GM12878 (cell line): ENCODE measurements at regions not wholly inside any gene's neighbourhood (a gene's known extent, or its start where the extent isn't known, plus 50 kb on each side); places are given as distances from the start of the nearest gene placed in this dataset.

ENCODE experiments used
- ATAC-seq: fragments of 200-7000 bp; cut with Tn5 transposase; 3 replicates; pipeline ENCODE4 v1.9.1; 2020; ENCODE audit warnings: mild to moderate bottlenecking, moderate library complexity
- BruUV-seq: library from RNA; stranded (reverse); fragments of 400-500 nt; replicated peaks from 2 replicates; lab custom pipeline; 2021; lab: Mats Ljungman, UMichigan
- CTCF ChIA-PET: fragments of 300-600 bp; sonication (Branson Sonifier 250); formaldehyde crosslinking; extraction: SDS; loops from one replicate; lab custom pipeline; 2021; ENCODE audit warnings: inconsistent platforms; lab: Yijun Ruan, JAX
- POLR2A ChIA-PET: fragments of 350-600 bp; formaldehyde crosslinking; extraction: SDS; loops from one replicate; lab custom pipeline; 2021; ENCODE audit warnings: inconsistent platforms; lab: Charles Lee
- RAD21 ChIA-PET: fragments of 300-600 bp; sonication (Branson Sonifier 250); formaldehyde crosslinking; loops from one replicate; lab custom pipeline; 2023; ENCODE audit warnings: antibody characterized with exemption; ENCODE audit not compliant: unreplicated experiment; lab: Charles Lee
- SMC1A ChIA-PET: fragments of 300-600 bp; sonication (Branson Sonifier 250); formaldehyde crosslinking; loops from one replicate; lab custom pipeline; 2023; ENCODE audit not compliant: unreplicated experiment, uncharacterized antibody; lab: Charles Lee
- DNase-seq: peaks from one replicate; pipeline ENCODE4 v3.0.0-alpha.2; 2011; ENCODE audit warnings: low read depth, low spot score
- FAIRE-seq: peaks from 3 replicates; lab custom pipeline; 2011; peaks lifted over from hg19 to GRCh38; lab: Jason Lieb, UNC
- H2AFZ ChIP-seq: 2 replicates; pipeline ENCODE4 v1.6.0; 2011; ENCODE audit warnings: low read depth, low read length, control low read depth; ENCODE audit not compliant: control insufficient read depth
- H3K27ac ChIP-seq: 2 replicates; pipeline ENCODE4 v1.5.1; 2011; ENCODE audit warnings: control low read depth; ENCODE audit not compliant: control insufficient read depth, insufficient read depth
- H3K27me3 ChIP-seq, 2 experiments: replicated peaks in 1 of 2; 2 replicates each; pipeline versions ENCODE4 v1.6.0 to v1.6.1; 2011; ENCODE audit warnings: low read length in 1 of 2; ENCODE audit not compliant: control insufficient read depth in 2 of 2, insufficient read depth in 2 of 2
- H3K36me3 ChIP-seq, 2 experiments: 2 replicates each; pipeline ENCODE4 v1.5.1; 2011; ENCODE audit warnings: low read length in 1 of 2; ENCODE audit not compliant: control insufficient read depth in 2 of 2, insufficient read depth in 2 of 2
- H3K4me1 ChIP-seq: 2 replicates; pipeline ENCODE4 v1.6.1; 2011; ENCODE audit warnings: mild to moderate bottlenecking, low read length, moderate library complexity, mixed read lengths; ENCODE audit not compliant: control insufficient read depth, insufficient read depth
- H3K4me2 ChIP-seq: 2 replicates; pipeline ENCODE4 v1.6.0; 2011; ENCODE audit warnings: control low read depth; ENCODE audit not compliant: control insufficient read depth, insufficient read depth
- H3K4me3 ChIP-seq: fragments of 200-600 bp; sonication (generic); 2 replicates; pipeline ENCODE4 v1.5.1; 2016
- H3K79me2 ChIP-seq: 2 replicates; pipeline ENCODE4 v1.6.0; 2011; ENCODE audit warnings: low read length; ENCODE audit not compliant: control insufficient read depth, insufficient read depth
- H3K9ac ChIP-seq: 2 replicates; pipeline ENCODE4 v1.8.0; 2011; ENCODE audit warnings: low read length, control low read depth, mixed read lengths; ENCODE audit not compliant: control insufficient read depth, insufficient read depth
- H3K9me3 ChIP-seq: replicated peaks from 3 replicates; pipeline ENCODE4 v1.5.1; 2011; ENCODE audit warnings: mild to moderate bottlenecking, low read length; ENCODE audit not compliant: control insufficient read depth, insufficient read depth
- H4K20me1 ChIP-seq: 2 replicates; pipeline ENCODE4 v1.6.0; 2011; ENCODE audit not compliant: control insufficient read depth, insufficient read depth
- ASH2L ChIP-seq: fragments of 300-600, 200-600 bp; sonication (generic); IDR thresholded peaks from 2 replicates; pipeline ENCODE4 v1.6.1; 2017; ENCODE audit warnings: low read depth, mild to moderate bottlenecking, borderline replicate concordance
- BMI1 ChIP-seq: fragments of 450-650 bp; IDR thresholded peaks from 2 replicates; pipeline ENCODE4 v1.6.1; 2016; ENCODE audit warnings: mild to moderate bottlenecking, moderate library complexity, borderline replicate concordance
- BRCA1 ChIP-seq: IDR thresholded peaks from 2 replicates; pipeline ENCODE4 v1.6.1; 2011; ENCODE audit warnings: low read depth, low read length, improper control_type of control experiment
- CBX5 ChIP-seq: sonication (generic); IDR thresholded peaks from 2 replicates; pipeline ENCODE4 v1.6.1; 2016; ENCODE audit warnings: low read depth, moderate library complexity, mild to moderate bottlenecking, inconsistent platforms
- CHD1 ChIP-seq: IDR thresholded peaks from 2 replicates; pipeline ENCODE4 v1.6.1; 2012; ENCODE audit warnings: low read depth, low read length, improper control_type of control experiment
- CREB1 ChIP-seq: IDR thresholded peaks from 2 replicates; pipeline ENCODE4 v1.6.1; 2012; ENCODE audit warnings: low read depth, mild to moderate bottlenecking, inconsistent platforms
- IRF4 ChIP-seq: IDR thresholded peaks from 2 replicates; pipeline ENCODE4 v1.6.1; 2011; ENCODE audit warnings: low read depth, low read length
- MEF2B ChIP-seq: fragments of 450-650 bp; IDR thresholded peaks from 2 replicates; pipeline ENCODE4 v1.6.1; 2018; ENCODE audit warnings: mild to moderate bottlenecking, moderate library complexity; ENCODE audit not compliant: partially characterized antibody, poor library complexity, severe bottlenecking
- MYB ChIP-seq: fragments of 150-350 bp; IDR thresholded peaks from 2 replicates; pipeline ENCODE4 v1.6.1; 2014; ENCODE audit warnings: mild to moderate bottlenecking, low read depth, low read length, borderline replicate concordance
- NR2C2 ChIP-seq: IDR thresholded peaks from 2 replicates; pipeline ENCODE4 v1.6.1; 2011; ENCODE audit warnings: borderline replicate concordance, low read depth; ENCODE audit not compliant: control insufficient read depth, insufficient read length
- POLR2AphosphoS2 ChIP-seq: IDR thresholded peaks from 2 replicates; pipeline ENCODE4 v1.6.1; 2011; ENCODE audit warnings: low read depth, mild to moderate bottlenecking, low read length, improper control_type of control experiment, moderate library complexity
- SREBF2 ChIP-seq: IDR thresholded peaks from 2 replicates; pipeline ENCODE4 v1.6.1; 2012; ENCODE audit warnings: mild to moderate bottlenecking, low read length
- YY1 ChIP-seq: IDR thresholded peaks from 2 replicates; pipeline ENCODE4 v1.6.1; 2011; ENCODE audit warnings: low read depth, mild to moderate bottlenecking, low read length
- ZNF274 ChIP-seq: IDR thresholded peaks from one replicate; pipeline ENCODE4 v1.8.0; 2011; ENCODE audit not compliant: insufficient read length, insufficient read depth
- WGBS: methylation state at CpG from one replicate; pipeline ENCODE4 v1.1.6; 2016; ENCODE audit warnings: low lambda C conversion rate; ENCODE audit not compliant: insufficient replicate concordance, insufficient coverage; ENCODE audit errors: missing lambda C conversion rate; 5-methylcytosine and 5-hydroxymethylcytosine counted together
- in situ Hi-C: fragments of 300-500 bp; cut with MboI; formaldehyde crosslinking; loops from 9 replicates; pipeline ENCODE4 v1.14.3; 2018; ENCODE audit warnings: mixed read lengths
- intact Hi-C: fragments of 100-400 bp; cut with micrococcal nuclease; formaldehyde crosslinking; loops from one replicate; pipeline ENCODE4 v1.14.2; 2022; ENCODE audit not compliant: unreplicated experiment
- TF ChIP-seq, protein P1 (sequence below): fragments of 450-650 bp; IDR thresholded peaks from 2 replicates; pipeline ENCODE4 v1.6.1; 2018; ENCODE audit warnings: mild to moderate bottlenecking, low read depth, moderate library complexity; ENCODE audit not compliant: partially characterized antibody
- TF ChIP-seq, protein P2 (sequence below): IDR thresholded peaks from 2 replicates; pipeline ENCODE4 v1.6.1; 2012; ENCODE audit warnings: mild to moderate bottlenecking, low read depth, low read length
- TF ChIP-seq, protein P3 (sequence below): fragments of 450-650 bp; IDR thresholded peaks from 2 replicates; pipeline ENCODE4 v1.6.1; 2017; ENCODE audit warnings: mild to moderate bottlenecking

DNA sequence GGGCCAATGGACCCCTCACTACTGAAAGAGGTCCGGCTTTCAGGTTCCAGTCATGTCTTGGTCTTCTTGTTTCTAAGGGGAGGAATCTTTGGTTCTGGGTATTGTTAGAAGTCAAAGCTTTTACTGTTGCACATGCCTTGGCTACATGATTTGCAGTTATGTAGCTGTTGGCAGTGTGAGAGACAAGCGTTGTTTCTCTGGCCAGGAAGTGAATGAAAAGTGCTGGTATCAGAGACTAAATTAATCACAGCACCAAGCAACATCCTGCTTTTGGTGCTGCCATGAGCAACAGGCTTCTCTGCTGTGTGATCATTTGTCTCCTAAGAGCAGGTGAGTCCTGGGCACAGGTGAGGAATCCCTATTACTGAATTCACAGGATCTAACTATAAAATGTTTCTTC lies 100.1 kb upstream of the PRSS3 start (continued):
- no peak for TF ChIP-seq IRF4
- TF ChIP-seq CBX5 = no peak

DNA sequence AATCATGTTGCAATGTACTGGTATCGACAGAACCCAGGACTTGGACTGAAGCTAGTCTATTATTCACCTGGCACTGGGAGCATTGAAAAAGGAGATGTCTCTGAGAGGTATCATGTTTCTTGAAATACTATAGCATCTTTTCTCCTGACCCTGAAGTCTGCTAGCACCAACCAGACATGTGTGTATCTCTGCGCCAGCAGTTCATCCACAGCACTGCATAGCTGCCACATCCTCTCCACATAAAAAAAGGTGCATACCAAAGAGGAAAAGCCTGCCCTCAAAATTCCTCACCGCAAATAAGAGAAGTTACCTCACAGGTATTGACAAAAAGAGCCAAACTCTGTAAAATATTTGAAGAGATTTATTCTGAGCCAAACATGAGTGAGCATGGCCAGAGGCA lies 99.5 kb upstream of the PRSS3 start:
- Histone ChIP-seq H3K4me1 (no peaks in the 10 kb centered on the region), H3K79me2 (no peaks in the 10 kb centered on the region), H3K36me3 (no peaks in the 10 kb centered on the region), H3K4me3 (no peak overlapping the region), H3K4me2 (no peak overlapping the region), H4K20me1 (no peaks in the 10 kb centered on the region), H3K27ac (no peak overlapping the region), H3K27me3 (no peaks in the 10 kb centered on the region; a peak in 1 of 4 replicates), H3K9me3 (no peaks in the 10 kb centered on the region), H3K9ac (no peak overlapping the region), H2AFZ (no peak overlapping the region)
- RAD21 ChIA-PET = no interaction called here
- ATAC-seq (no peak), DNase-seq (no peak), FAIRE-seq (no peak)
- SMC1A ChIA-PET = interaction anchor here (0.6 kb wide), 2 partner anchors 246 to 725 kb away, joined by 3 read pairs; no protein-coding TSS in a partner anchor
- no TSS peak for BruUV-seq
- in situ Hi-C loops = no loop called here
- CTCF ChIA-PET = no interaction called here
- 46% methylated on average over 3 of the region's 3 CpGs for WGBS
- intact Hi-C loops = no loop called here
- POLR2A ChIA-PET = no interaction called here
- TF ChIP-seq BRCA1 (no peak), MEF2B (no peak), CHD1 (no peak), ZNF274 (no peak), CREB1 (no peak), NR2C2 (no peak), BMI1 (no peak), SREBF2 (no peak), ASH2L (no peak), YY1 (no peak), MYB (no peak), POLR2AphosphoS2 (no peak)
- TF ChIP-seq, protein P1, sequence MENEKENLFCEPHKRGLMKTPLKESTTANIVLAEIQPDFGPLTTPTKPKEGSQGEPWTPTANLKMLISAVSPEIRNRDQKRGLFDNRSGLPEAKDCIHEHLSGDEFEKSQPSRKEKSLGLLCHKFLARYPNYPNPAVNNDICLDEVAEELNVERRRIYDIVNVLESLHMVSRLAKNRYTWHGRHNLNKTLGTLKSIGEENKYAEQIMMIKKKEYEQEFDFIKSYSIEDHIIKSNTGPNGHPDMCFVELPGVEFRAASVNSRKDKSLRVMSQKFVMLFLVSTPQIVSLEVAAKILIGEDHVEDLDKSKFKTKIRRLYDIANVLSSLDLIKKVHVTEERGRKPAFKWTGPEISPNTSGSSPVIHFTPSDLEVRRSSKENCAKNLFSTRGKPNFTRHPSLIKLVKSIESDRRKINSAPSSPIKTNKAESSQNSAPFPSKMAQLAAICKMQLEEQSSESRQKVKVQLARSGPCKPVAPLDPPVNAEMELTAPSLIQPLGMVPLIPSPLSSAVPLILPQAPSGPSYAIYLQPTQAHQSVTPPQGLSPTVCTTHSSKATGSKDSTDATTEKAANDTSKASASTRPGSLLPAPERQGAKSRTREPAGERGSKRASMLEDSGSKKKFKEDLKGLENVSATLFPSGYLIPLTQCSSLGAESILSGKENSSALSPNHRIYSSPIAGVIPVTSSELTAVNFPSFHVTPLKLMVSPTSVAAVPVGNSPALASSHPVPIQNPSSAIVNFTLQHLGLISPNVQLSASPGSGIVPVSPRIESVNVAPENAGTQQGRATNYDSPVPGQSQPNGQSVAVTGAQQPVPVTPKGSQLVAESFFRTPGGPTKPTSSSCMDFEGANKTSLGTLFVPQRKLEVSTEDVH = no peak
- TF ChIP-seq, protein P2, sequence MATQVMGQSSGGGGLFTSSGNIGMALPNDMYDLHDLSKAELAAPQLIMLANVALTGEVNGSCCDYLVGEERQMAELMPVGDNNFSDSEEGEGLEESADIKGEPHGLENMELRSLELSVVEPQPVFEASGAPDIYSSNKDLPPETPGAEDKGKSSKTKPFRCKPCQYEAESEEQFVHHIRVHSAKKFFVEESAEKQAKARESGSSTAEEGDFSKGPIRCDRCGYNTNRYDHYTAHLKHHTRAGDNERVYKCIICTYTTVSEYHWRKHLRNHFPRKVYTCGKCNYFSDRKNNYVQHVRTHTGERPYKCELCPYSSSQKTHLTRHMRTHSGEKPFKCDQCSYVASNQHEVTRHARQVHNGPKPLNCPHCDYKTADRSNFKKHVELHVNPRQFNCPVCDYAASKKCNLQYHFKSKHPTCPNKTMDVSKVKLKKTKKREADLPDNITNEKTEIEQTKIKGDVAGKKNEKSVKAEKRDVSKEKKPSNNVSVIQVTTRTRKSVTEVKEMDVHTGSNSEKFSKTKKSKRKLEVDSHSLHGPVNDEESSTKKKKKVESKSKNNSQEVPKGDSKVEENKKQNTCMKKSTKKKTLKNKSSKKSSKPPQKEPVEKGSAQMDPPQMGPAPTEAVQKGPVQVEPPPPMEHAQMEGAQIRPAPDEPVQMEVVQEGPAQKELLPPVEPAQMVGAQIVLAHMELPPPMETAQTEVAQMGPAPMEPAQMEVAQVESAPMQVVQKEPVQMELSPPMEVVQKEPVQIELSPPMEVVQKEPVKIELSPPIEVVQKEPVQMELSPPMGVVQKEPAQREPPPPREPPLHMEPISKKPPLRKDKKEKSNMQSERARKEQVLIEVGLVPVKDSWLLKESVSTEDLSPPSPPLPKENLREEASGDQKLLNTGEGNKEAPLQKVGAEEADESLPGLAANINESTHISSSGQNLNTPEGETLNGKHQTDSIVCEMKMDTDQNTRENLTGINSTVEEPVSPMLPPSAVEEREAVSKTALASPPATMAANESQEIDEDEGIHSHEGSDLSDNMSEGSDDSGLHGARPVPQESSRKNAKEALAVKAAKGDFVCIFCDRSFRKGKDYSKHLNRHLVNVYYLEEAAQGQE = no peak
- TF ChIP-seq, protein P3, sequence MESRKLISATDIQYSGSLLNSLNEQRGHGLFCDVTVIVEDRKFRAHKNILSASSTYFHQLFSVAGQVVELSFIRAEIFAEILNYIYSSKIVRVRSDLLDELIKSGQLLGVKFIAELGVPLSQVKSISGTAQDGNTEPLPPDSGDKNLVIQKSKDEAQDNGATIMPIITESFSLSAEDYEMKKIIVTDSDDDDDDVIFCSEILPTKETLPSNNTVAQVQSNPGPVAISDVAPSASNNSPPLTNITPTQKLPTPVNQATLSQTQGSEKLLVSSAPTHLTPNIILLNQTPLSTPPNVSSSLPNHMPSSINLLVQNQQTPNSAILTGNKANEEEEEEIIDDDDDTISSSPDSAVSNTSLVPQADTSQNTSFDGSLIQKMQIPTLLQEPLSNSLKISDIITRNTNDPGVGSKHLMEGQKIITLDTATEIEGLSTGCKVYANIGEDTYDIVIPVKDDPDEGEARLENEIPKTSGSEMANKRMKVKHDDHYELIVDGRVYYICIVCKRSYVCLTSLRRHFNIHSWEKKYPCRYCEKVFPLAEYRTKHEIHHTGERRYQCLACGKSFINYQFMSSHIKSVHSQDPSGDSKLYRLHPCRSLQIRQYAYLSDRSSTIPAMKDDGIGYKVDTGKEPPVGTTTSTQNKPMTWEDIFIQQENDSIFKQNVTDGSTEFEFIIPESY = no peak
